CD4-positive, alpha-beta T cell (primary cell): ENCODE measurements at regions not wholly inside any gene's neighbourhood (a gene's known extent, or its start where the extent isn't known, plus 50 kb on each side); places are given as distances from the start of the nearest gene placed in this dataset.

Source experiments
- ATAC-seq: fragments of 200-7000 bp; cut with Tn5 transposase; one replicate; pipeline ENCODE4 v1.10.0; 2022; ENCODE audit warnings: mild to moderate bottlenecking; ENCODE audit not compliant: poor library complexity
- CTCF ChIA-PET: fragments of 350-600 bp; sonication (Branson Sonifier 250); formaldehyde crosslinking; loops from one replicate; lab custom pipeline; 2021; ENCODE audit warnings: antibody characterized with exemption, inconsistent platforms; lab: Charles Lee
- POLR2A ChIA-PET: fragments of 350-600 bp; sonication (Branson Sonifier 250); formaldehyde crosslinking; loops from one replicate; lab custom pipeline; 2021; ENCODE audit warnings: antibody characterized with exemption, inconsistent platforms; lab: Charles Lee
- DNase-seq, 14 experiments: peaks; one replicate each; pipeline ENCODE4 v3.0.0-alpha.2; 2013 to 2020; ENCODE audit warnings: mixed read lengths in 2 of 14
- H3K27ac ChIP-seq, 2 donors: one replicate each; pipeline versions ENCODE4 v1.5.1 to v1.7.0; 2013; ENCODE audit warnings: low read length in 2 of 2, low read depth in 1 of 2, mild to moderate bottlenecking in 1 of 2
- H3K27me3 ChIP-seq, 2 experiments: 1 replicate in 1 of 2; 2 replicates in 1 of 2; pipeline versions ENCODE4 v1.6.1 to v1.7.0; 2013; ENCODE audit warnings: low read length in 2 of 2, control low read depth in 1 of 2, mild to moderate bottlenecking in 1 of 2, moderate library complexity in 1 of 2; ENCODE audit not compliant: insufficient read depth in 2 of 2, control insufficient read depth in 1 of 2
- H3K36me3 ChIP-seq: one replicate; pipeline ENCODE4 v1.6.1; 2013; ENCODE audit warnings: low read length, control low read depth; ENCODE audit not compliant: insufficient read depth
- H3K4me1 ChIP-seq: one replicate; pipeline ENCODE4 v1.6.1; 2013; ENCODE audit warnings: low read length, control low read depth; ENCODE audit not compliant: insufficient read depth
- H3K4me3 ChIP-seq: one replicate; pipeline ENCODE4 v1.5.1; 2013; ENCODE audit warnings: mild to moderate bottlenecking, low read length, moderate library complexity
- H3K9me3 ChIP-seq, 2 experiments: 1 replicate in 1 of 2; 2 replicates in 1 of 2; pipeline versions ENCODE4 v1.6.1 to v1.7.0; 2013; ENCODE audit warnings: low read length in 2 of 2, mild to moderate bottlenecking in 2 of 2, control low read depth in 1 of 2, moderate library complexity in 1 of 2; ENCODE audit not compliant: control insufficient read depth in 1 of 2, insufficient read depth in 1 of 2
- H3K27ac Mint-ChIP-seq: one replicate; pipeline ENCODE4 v1.8.0; 2020; ENCODE audit warnings: mixed read lengths
- H3K27me3 Mint-ChIP-seq: one replicate; pipeline ENCODE4 v1.8.0; 2021; ENCODE audit warnings: mixed read lengths
- H3K36me3 Mint-ChIP-seq: one replicate; pipeline ENCODE4 v1.8.0; 2021; ENCODE audit warnings: low read depth, mixed read lengths
- H3K4me1 Mint-ChIP-seq: one replicate; pipeline ENCODE4 v1.8.0; 2021; ENCODE audit warnings: low read depth, mixed read lengths
- H3K4me3 Mint-ChIP-seq: one replicate; pipeline ENCODE4 v1.8.0; 2020; ENCODE audit warnings: mild to moderate bottlenecking, mixed read lengths
- H3K9me3 Mint-ChIP-seq: one replicate; pipeline ENCODE4 v1.8.0; 2020; ENCODE audit warnings: mixed read lengths
- intact Hi-C, 2 experiments: fragments of 100-400 bp; cut with DNase I in 1 of 2; cut with micrococcal nuclease in 1 of 2; formaldehyde crosslinking; loops; one replicate each; pipeline versions ENCODE4 v1.15.1 to v1.9.0; 2023 to 2025; cut with DNase I, micrococcal nuclease
- TF ChIP-seq, protein P1 (sequence below): fragments of 200-600 bp; IDR thresholded peaks from one replicate; pipeline ENCODE4 v1.8.0; 2022; ENCODE audit warnings: antibody characterized with exemption, mild to moderate bottlenecking

DNA sequence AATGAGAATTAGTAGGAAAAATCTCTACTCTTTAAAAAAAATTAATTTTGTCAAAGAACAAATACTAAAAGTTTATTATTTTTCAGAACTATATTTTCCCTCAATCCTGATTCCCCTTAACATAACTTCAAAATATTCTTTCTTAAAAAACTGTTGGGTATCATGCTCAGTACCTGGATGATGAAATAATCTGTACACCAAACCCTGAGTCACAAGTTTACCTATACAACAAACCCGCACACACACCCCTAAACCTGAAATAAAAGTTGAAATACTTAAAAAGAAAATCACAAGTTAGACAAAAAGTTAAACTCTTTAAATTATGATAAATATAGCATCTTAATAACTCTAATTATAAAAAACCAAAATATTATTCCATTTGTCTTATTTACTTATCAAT lies 812.3 kb downstream of the MAT2B start:
- Histone ChIP-seq H3K4me3 (no peak overlapping the region), H3K4me1 (no peaks in the 10 kb centered on the region), H3K9me3 (no peaks in the 10 kb centered on the region), H3K36me3 (no peaks in the 10 kb centered on the region), H3K27ac (no peak overlapping the region), H3K27me3 (no peaks in the 10 kb centered on the region)
- Mint-ChIP-seq H3K4me1 (no peaks in the 10 kb centered on the region), H3K9me3 (peaks cover 2% of the 10 kb centered on the region), H3K27me3 (no peaks in the 10 kb centered on the region), H3K4me3 (no peak overlapping the region), H3K27ac (no peak overlapping the region), H3K36me3 (no peaks in the 10 kb centered on the region)
- ATAC-seq = no peak
- ChIA-PET CTCF (no interaction called here), POLR2A (no interaction called here)
- TF ChIP-seq, protein P1, sequence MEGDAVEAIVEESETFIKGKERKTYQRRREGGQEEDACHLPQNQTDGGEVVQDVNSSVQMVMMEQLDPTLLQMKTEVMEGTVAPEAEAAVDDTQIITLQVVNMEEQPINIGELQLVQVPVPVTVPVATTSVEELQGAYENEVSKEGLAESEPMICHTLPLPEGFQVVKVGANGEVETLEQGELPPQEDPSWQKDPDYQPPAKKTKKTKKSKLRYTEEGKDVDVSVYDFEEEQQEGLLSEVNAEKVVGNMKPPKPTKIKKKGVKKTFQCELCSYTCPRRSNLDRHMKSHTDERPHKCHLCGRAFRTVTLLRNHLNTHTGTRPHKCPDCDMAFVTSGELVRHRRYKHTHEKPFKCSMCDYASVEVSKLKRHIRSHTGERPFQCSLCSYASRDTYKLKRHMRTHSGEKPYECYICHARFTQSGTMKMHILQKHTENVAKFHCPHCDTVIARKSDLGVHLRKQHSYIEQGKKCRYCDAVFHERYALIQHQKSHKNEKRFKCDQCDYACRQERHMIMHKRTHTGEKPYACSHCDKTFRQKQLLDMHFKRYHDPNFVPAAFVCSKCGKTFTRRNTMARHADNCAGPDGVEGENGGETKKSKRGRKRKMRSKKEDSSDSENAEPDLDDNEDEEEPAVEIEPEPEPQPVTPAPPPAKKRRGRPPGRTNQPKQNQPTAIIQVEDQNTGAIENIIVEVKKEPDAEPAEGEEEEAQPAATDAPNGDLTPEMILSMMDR = no peak
- intact Hi-C loops = no loop called here
- no peak for DNase-seq

DNA sequence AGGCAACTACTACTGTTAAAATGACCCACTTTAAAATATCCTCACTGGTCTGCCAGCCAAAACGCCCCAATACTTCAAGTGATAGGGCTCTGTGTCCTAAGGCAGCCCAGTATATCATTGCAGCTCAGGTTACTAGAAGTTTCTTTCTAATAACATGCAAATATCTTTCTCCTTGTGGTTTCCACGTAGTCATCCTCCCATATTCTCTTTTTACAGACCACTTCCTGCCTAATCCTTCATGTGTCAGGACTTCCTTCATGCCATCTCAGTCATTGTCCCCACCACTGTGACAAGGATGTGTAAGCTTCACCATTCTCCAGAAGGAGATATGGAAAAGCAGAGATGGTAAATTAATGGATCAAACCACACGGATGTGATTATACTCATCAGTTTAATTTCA lies 813.7 kb downstream of the MAT2B start:
- H3K36me3 ChIP-seq = no peaks in the 10 kb centered on the region
- H3K9me3 ChIP-seq = no peaks in the 10 kb centered on the region
- DNase-seq (no peak), ATAC-seq (no peak)
- TF ChIP-seq, protein P1 = no peak
- Mint-ChIP-seq H3K9me3 (peaks cover 2% of the 10 kb centered on the region), H3K4me1 (no peaks in the 10 kb centered on the region), H3K27me3 (no peaks in the 10 kb centered on the region), H3K4me3 (no peak overlapping the region), H3K36me3 (no peaks in the 10 kb centered on the region), H3K27ac (no peak overlapping the region)
- POLR2A ChIA-PET = no interaction called here
- no peaks in the 10 kb centered on the region for H3K4me1 ChIP-seq
- H3K27me3 ChIP-seq = no peaks in the 10 kb centered on the region
- no peak overlapping the region for H3K27ac ChIP-seq
- no peak overlapping the region for H3K4me3 ChIP-seq
- intact Hi-C loops = no loop called here
- CTCF ChIA-PET = no interaction called here

DNA sequence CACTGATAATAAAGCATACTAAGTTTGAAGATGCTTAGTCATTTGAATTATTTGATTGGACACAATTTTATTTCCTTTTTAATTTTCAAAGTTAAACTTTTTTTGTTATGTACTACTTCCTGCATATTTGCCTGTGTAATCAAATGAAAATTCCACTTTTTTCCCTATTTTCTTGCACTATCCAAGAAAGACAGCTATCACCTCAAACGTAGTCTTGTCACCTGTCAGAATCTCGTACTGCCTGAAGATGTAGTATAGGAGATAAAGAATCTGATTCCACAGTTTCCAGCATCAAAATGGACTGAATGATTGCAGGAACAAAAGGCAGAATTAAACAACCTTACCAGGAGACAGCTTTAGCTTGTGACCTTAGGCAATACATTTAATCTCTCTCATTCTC lies 818.8 kb downstream of the MAT2B start:
- CTCF ChIA-PET = no interaction called here
- TF ChIP-seq, protein P1 = no peak

More for the DNA sequence above, 818.8 kb downstream of the MAT2B start:
- Mint-ChIP-seq H3K9me3 (peaks cover 3% of the 10 kb centered on the region), H3K36me3 (no peaks in the 10 kb centered on the region), H3K4me1 (no peaks in the 10 kb centered on the region), H3K27ac (no peak overlapping the region), H3K27me3 (no peaks in the 10 kb centered on the region), H3K4me3 (no peak overlapping the region)
- ATAC-seq (no peak), DNase-seq (no peak)
- Histone ChIP-seq H3K27me3 (no peaks in the 10 kb centered on the region), H3K36me3 (no peaks in the 10 kb centered on the region), H3K4me1 (no peaks in the 10 kb centered on the region), H3K4me3 (no peak overlapping the region), H3K9me3 (peaks cover 0 to 3% of the 10 kb centered on the region in 2 experiments), H3K27ac (no peak overlapping the region)
- POLR2A ChIA-PET = no interaction called here
- intact Hi-C loops = no loop called here
